ENCODE measurements at regions not wholly inside any gene's neighbourhood (a gene's known extent, or its start where the extent isn't known, plus 50 kb on each side); places are given as distances from the start of the nearest gene placed in this dataset.

DNA sequence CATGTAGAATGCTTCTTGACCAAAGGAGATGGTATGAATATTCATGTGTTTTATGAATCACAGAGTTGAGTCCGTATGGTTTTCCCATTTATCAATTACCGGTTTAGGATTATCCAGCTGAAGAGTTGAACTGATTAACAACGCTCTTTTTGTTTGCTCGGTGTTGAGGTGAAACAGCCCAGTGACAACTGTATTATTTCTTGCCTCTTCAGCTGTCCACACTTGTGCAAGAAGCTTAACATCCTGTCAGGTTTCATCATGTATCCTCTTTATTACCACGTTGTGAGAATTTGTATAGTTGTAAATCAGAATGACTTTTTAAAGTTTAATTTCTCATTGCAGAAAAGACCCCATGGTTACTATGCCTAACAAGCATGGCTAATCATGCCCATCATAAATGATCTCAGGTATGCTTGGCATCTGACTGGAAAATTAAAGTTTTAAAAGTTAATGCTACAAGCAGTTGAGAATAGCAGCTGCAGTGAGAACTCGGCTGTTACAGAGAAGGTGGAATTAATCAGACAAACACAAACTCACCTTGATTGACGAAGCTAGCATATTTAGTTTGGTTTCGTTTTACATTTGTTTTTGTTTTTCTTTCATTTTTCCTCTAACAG lies 563.2 kb upstream of the ADGRL2 start:
- DNase-seq, result peak; percentile 89

DNA sequence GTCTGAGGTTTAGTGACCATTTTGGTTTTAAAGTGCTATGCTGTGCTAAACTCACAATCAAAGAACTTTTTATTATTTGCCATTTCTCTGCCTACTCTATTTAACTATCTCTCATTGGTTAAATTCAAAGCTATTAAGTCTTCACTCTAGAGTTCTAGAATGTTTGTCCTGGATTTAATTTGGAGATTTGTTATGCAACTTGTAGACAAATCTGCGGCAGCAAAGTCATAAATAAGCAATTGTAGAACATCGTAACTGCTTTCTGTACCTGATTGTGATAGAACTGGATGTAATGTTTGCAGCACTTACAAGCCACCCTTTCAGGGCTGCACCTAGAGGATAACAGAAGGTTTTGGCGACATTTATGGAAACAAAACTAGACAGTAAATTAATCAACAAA lies 566.5 kb upstream of the ADGRL2 start:
- no peak for DNase-seq

DNA sequence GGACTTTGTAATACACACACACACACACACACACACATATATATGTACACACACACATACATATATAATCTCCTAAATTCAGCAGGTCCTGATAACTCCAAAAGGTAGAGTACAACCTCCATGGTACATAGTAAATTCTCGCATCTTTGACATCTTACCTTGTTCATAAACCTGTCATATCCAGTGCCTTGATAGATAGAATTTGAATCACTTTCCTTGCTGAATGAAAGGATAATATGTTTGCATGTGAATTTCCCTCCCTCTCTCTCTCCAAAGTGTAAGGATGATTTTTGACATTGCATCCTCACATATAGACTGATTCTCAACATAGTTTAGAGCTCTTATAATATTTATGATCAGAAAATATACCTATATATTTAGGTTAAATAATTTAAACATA lies 567.1 kb upstream of the ADGRL2 start:
- no peak for DNase-seq

DNA sequence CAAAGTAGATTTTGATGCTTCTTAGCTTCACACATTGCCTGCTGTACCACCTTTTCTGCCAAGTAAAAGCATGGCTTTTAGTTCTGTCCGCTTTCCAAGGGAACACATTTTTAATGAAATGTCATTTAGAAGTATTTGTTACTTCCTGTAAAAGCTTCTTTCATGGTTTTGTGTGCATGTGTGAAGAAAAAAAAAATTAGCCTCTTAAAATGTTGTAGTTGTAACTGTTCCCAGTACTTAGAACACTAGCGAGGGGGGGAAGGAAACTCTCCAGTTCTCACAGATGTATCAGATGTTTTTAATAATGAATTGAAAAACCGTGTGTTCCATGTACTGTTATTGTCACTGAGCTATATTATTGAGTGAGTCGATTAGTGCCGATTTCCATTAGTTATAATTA lies 568.3 kb upstream of the ADGRL2 start:
- DNase-seq, result no peak

DNA sequence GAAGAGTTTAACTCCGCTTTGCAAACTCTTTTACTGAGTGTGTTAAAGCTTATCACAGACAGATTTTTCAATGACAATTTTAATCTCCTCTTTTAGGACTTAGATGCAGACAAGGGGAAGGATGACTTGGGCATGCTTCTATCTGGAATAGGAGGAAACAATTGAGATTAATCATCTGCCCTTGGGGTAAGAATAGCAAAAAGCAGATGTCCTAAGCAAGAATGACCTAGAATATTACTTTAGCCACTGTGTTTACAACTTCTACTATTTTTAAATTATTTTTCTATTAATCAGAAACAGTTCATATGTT lies 569.0 kb upstream of the ADGRL2 start:
- no peak for DNase-seq

DNA sequence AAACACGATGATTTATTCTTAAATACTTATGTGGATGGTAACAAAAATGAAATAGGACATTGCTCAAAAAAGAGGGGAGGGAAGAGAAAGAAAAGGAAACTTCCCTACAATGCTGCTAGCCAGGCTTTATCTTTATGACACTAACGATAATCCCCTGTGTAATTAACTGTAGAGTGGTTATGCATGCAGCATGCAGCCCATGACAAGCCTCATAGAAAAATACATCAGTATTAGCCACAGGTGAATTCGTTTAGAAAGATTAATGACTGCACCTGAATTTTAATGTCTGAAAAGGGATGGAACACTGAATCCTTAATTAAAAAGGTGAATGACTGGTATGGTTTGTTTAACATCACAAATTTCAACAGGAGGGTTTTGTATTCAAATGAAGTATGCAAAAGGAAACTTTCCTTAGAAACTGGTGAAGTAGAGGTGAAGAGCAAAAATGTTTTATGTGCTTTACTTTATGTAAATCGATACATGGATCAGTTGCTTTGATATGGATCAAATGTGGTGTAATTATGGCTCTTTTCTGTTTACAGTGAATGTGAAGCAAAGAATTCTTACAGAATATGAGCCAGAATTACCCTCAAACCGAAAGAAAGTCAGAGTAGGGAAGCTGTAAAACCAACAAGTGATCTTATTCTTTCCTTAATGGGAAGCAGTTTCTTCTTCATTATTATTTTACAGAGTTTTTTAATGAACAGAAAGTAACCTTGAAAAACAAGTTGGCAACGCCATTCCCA lies 569.6 kb upstream of the ADGRL2 start:
- DNase-seq, result no peak

DNA sequence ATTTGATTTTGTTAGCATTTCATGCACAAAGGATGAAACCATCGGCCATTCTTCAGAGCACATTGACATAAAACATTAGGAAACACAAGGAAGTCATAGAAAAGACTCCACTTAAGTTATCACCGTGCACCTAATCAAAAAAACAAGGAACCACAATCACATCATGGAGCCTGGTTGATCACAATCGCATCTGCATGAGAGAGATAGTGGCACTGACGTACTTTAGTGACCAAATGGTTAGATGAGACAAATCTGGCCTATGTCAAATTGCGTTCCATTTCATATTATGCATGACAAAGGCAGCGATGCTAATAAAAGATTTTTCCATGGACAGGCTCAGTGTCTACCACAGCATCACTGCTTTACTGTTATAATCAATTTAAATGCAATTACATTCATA lies 571.8 kb upstream of the ADGRL2 start:
- DNase-seq, result no peak

DNA sequence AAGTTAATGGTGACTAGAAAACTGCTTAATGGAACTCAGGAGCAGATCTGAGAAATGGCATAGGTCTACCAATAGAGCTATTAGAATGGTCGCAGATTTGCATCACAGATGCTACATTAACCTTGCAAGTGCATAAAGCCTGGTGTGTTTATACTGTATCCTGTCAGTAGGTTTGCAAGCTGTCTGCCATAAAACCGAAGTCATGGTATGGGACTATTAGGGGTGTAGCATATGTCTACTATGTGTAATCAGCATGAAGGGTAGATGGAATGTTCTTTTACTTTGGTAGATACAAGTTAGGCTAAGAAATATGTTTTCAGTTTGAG lies 574.2 kb upstream of the ADGRL2 start:
- DNase-seq, result no peak

DNA sequence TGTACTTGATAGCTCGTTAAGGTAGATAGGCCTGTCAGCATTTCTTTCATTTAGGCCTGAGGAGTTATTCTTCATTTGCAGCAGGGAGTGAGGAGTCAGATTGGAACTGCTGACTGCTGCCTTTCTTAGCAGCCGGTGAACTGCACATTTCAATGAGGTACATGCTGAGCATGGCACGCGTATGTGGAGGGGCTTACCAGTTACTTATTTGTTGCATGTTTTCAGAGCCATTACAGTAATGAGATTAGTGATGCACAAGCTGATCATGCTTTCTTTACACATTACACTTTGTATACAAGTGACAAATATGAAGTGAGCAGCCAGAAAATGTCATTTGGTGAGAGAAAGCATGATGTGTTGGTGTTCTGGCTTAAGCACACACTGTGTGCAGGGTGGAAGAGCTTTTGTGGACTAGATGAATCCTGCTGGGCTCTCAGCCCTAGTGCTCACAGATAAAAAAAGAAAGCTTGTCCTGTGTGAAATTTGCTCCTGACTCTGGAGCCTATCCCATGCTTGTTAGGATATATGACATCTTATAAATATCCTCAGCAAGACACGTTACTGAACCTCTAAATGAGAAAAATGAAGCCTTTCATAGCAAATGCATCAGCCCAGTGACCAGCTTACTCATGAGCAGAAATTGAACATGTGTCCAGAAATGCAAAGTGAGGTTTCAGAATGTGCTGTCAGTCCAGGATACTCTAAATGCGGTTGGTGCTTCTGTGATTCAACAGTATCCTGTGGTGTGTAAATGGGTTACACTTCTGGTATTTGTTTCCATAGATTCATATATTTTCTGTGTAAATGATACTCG lies 574.7 kb upstream of the ADGRL2 start:
- no peak for DNase-seq

DNA sequence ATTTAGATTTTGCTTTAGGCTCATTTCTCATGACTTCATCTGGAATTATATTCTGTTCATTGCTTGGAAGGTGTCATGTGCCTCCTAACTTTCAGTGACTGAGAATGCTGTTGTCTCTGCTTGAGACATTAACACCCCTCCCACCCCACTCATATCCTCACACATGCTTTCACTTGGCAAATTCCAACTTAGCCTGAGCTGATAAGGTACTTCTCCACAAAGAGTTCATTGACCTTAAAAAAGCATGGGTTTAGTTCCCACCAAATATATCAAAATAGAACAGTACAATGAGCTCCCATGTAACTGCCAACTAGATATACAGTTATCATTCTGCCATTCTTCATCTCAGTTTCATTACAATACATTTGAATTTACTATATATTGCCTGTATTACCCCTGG lies 576.5 kb upstream of the ADGRL2 start:
- no peak for DNase-seq

DNA sequence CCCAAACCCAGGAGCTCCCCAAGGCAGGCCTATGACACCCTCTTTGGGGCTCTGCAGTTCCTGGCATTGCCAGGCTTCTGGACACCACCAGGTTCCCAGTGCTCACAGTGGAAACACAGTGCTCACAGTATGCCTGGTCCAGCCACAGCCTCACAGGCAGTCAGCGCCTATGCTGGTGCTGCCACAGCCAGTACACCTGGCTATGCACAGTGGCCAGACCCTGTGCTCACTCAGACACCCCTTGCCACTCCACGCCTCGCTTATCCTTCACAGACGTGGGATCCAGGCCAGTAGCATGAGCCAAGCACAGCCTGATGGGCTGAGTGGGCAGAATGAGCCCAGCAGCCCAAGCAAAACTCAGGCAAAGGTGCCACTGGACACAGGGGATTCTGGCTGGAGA lies 579.2 kb upstream of the ADGRL2 start:
- no peak for DNase-seq

DNA sequence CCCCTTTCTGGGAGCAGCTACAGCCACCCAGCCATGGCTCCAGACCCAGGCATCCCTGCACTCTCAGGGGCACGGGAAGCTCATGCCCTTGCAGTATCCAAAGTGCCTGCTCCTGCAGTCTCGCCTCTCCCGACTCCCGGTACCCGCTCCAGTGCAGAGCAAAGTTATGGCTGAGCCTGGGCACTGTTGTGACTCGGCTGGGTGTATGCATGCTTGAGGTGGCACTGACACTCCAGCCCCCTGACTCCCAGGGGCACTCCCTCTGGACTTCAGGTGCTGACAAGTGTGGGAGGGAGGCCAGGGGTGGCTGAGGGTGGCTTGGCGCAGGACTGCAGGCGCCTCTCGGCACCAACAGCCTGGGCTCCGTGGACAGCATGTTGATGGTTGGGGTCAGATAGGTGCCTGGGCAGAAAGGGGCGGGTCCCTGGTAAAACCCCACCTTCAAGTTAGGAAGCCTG lies 580.1 kb upstream of the ADGRL2 start:
- no peak for DNase-seq

DNA sequence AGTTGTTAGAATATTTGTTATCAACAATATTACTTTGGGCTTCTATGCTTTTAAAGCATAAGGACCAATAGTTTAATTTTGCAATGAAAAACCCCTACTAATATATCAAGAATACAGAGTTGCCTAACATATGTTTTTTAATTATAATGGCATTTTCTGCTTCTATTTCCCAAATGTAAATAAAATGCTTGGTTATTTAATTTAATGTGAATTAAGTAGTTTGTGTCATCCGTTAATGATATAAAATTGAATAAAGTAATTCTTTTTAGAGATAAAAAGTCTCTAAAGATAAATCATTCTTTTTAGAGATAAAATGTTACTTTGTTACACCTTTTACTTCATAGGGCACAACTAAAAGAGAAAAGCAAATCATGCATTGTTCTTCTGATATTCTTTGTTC lies 583.7 kb upstream of the ADGRL2 start:
- DNase-seq, result no peak

DNA sequence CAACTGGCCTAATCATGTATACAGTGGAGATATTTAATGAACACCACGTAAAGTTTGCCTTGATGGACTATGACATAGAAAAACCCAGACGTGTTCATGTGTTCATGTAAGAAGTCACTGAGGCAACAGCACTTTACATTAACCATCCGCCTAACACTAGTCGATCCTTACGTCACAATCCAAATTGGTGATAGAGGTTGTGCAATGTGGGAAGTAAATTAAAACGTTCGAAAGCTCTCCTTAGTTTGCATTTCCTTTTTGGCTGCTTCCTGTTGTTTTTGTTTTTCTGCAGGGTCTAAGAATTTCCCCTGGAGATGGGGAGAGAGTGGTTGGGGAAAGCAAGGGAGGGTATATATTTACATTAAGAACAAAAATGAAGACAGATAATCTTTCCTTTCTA lies 587.5 kb upstream of the ADGRL2 start:
- DNase-seq, result no peak

DNA sequence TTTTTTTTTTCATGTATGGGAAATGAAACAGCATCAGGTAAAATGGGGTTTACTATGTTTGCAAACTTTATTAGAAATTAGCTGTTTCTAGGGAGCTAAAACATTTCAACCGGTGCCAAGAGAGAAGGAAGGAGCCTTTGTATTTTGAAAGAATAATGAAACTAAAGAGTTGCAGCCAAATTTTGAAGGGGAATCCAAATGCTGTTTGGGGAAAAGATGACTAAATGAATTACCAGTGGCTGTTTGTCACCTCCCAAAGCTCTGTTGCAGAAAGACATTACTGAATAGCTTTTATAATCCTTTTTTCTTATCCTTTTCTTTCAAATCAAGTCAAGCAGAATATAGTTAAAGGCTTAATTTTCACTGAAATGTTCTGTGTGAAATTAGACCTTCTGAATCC lies 591.3 kb upstream of the ADGRL2 start:
- DNase-seq, result no peak

DNA sequence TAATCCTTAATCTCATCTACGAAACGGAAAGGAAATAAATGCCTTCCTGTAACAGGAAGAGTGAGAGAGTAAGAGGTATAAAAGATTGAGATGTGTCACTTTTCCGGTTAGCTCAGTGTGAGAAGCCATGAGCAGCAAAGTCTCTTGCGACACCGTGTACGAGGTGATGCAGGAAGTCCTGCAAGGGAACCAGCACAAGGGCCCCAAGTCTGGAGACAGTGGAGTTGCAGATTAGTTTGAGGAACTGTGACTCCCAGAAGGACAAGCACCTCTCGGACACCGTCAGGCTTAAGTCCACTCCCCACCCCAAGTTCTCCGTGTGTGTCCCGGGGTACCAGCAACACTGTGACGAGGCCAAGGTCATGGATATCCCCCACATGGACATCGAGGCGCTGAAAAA lies 592.3 kb upstream of the ADGRL2 start:
- DNase-seq, result no peak

DNA sequence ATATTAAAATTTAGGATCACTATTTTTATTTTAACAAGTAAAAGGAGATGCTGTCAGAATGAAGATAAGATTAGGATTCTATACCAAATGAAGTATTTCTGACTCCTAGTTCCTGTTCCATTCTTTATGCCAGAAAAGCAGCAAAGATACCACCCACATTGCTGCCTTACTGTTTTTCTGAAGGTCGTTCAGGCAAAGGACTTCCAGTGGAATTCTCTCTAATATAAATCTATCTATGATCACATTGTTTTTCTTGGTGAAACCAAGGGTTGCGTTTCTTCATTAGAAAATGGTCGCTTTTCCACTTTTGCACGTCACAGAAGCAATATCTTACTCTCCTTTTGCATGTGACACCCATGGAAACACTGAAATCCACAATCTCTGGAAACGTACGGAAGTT lies 594.8 kb upstream of the ADGRL2 start:
- DNase-seq, result no peak

DNA sequence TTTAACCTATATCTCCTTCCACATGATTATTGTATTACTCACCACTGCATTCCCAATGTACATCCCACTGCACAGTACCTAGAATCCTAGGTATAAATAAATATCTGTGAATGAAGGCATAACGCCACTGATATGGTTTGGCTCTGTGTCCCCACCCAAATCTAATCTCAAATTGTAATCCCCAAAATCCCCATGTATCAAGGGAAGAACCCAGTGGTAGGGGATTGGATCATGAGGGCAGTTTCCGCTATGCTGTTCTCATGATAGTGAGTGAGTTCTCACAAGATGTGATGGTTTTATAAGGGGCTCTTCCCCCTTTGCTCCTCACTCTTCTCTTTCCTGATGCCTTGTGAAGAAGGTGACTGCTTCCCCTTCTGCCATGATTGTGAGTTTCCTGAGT lies 599.0 kb upstream of the ADGRL2 start:
- no peak for DNase-seq

DNA sequence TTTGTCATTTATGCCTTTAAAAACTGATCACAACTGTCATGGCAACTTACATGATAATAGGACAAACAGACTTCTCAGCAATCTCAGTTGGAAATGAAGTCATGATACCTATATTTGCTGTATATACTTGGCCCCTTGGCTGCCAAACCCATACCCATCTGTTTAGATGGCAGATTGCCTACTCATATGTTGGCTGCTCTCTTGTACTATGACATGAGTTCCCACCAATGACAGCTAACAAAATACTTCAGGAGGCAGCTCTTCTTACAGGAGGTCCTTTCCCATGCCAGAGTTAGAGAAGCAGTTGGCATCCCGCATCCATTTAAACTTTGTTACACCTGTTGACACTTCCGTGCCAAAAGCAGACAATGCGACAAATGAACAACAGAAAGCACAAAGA lies 603.1 kb upstream of the ADGRL2 start:
- no peak for DNase-seq

DNA sequence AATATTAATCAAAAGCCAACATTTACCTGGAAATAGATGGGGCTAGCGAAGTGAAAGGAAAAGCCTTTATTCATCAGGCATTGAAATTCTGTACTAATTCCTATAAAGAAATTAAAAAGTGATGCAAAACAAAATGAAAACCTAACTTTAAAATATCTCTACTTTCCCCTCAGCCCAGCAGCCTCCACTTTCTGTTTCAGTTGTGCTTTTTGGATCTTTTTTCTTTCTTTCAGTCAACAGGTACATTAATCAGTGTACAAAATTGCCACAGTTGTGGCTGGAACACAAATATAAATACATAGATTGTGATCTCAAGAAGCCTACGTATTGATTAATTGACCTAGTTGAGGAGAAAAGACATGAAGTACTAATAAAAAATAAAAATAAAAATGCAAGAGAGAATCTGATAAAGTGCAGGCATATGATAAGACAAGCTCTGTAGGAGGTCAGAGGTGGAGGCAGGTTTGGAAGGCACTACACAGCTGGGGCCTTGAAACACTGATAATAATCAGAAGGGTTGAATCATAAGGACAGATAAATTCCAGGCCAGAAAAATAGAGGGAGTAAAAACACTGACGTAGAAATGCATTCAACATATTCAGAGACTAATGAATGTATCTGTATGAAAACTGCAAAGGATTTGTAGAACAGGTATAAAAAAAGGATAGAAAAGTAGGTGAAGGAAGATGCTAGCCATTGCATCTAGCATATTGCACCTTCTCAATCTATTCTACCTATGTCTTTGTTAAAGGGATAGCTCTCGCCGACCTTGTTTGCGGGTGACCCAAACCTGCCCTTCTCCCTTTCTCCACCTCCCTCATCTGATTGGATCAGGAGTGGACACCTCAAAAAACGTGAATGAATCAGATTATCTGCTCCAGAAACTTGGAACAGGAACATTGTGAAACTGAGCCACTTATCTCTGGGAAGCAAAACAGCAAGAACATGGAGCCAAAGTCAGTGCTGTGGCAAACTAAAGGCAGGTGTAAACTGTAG lies 607.8 kb upstream of the ADGRL2 start:
- DNase-seq, result no peak

DNA sequence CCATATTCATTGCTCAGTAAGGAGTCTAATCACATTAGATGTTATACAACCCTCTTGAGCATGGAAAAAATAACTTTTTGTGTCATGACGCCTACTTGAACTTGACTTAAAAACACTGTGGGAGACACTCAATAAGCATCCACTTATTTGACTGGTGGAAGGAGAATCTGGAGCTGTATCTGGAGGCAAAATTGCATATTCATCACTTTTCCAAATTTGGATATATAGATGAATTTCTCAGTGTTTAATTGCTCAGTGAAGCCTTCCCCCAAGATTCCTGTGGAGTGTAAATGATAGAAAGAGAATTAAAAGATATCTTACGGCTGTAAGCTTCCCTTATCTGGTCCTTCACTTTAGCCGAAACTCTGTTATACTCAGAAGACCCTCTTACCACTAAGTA lies 610.7 kb upstream of the ADGRL2 start:
- no peak for DNase-seq

DNA sequence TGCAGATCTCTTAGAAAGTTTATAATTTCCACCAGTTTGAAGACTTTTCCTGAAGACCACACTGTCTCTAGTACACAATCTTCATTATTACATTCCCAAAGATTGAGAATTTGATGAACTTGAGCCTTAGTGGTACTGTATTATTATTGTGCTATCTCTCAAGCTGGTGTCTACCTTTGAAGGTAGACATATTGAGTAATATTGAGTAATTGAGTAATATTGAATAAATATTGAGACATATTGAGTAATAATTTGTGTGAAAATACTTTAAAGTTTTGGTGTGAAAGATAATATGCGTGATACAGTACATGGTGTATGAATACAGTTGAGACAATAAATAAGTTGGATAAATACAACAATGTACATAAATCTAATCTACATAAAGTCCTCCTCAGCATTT lies 613.1 kb upstream of the ADGRL2 start:
- no peak for DNase-seq

DNA sequence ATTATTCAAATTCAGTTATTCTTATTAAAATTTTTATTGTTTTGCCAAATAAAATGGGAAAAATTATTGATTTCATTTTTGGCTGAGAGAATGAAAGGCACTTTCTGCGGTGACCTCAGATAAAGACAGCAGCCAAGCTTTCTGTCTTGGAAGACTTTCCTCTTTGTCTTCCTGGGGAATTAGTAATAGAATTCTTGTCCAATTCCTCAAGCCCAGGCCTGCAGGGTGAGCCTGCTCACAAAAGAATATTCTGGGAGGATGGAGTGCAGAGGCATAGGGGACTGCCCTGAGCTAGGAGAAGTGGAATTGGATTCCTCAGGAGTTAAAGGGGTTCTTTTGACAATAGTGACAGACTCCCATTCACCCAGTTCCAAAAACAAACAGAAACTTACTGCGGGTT lies 614.5 kb upstream of the ADGRL2 start:
- no peak for DNase-seq

Data from NCI-H510A treated with DMSO at 0.1 percent for 48 hours (cell line).